ENCODE measurements at regions not wholly inside any gene's neighbourhood (a gene's known extent, or its start where the extent isn't known, plus 50 kb on each side); places are given as distances from the start of the nearest gene placed in this dataset.
"Not testable (repeated sequence)": the region's sequence is repeated elsewhere in the genome, so short reads cannot be mapped to it uniquely, and the experiment has no call there.

DNA sequence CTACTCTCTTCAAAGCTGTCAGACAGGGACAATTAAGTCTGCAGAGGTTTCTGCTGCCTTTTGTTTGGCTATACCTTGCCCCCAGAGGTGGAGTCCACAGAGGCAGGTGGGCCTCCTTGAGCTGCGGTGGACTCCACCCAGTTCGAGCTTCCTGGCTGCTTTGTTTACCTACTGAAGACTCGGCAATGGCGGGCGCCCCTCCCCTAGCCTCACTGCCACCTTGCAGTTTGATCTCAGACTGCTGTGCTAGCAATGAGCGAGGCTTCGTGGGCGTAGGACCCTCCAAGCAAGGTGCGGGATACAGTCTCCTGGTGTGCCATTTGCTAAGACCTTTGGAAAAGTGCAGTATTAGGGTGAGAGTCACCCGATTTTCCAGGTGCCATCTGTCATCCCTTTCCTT, 124.9 kb downstream of the CRYBB2 start:
- WGBS (ENCODE audit: extremely low coverage, insufficient coverage, low lambda C conversion rate) = no CpG with 5 or more reads among the region's 10 CpGs
- H3K4me2 ChIP-seq (ENCODE audit: low read length); H2AK5ac ChIP-seq (ENCODE audit: low read length); DNase-seq; H2BK15ac ChIP-seq (replicated peaks; ENCODE audit: low read depth); H2BK120ac ChIP-seq (ENCODE audit: low read depth, low read length); H3K36me3 ChIP-seq (ENCODE audit: control insufficient read depth, insufficient read depth, low read length); H3K18ac ChIP-seq (ENCODE audit: low read length); H3K79me1 ChIP-seq (ENCODE audit: low read length); H4K8ac ChIP-seq (ENCODE audit: low read depth, low read length); H4K5ac ChIP-seq (ENCODE audit: low read length); H3K9ac ChIP-seq (ENCODE audit: low read length); H2BK5ac ChIP-seq (ENCODE audit: low read length); H3K23ac ChIP-seq (ENCODE audit: low read length); H3K27ac ChIP-seq (ENCODE audit: low read depth, low read length); H3K56ac ChIP-seq (ENCODE audit: low read length); H3K79me2 ChIP-seq (ENCODE audit: control insufficient read depth, insufficient read depth, low read length); H3K4me1 ChIP-seq (ENCODE audit: control insufficient read depth, low read depth, low read length); H3K4ac ChIP-seq (ENCODE audit: low read depth, low read length); H3K27me3 ChIP-seq (ENCODE audit: insufficient read depth, low read length, poor library complexity); H3K4me3 ChIP-seq (ENCODE audit: low read length): not testable (repeated sequence)

DNA sequence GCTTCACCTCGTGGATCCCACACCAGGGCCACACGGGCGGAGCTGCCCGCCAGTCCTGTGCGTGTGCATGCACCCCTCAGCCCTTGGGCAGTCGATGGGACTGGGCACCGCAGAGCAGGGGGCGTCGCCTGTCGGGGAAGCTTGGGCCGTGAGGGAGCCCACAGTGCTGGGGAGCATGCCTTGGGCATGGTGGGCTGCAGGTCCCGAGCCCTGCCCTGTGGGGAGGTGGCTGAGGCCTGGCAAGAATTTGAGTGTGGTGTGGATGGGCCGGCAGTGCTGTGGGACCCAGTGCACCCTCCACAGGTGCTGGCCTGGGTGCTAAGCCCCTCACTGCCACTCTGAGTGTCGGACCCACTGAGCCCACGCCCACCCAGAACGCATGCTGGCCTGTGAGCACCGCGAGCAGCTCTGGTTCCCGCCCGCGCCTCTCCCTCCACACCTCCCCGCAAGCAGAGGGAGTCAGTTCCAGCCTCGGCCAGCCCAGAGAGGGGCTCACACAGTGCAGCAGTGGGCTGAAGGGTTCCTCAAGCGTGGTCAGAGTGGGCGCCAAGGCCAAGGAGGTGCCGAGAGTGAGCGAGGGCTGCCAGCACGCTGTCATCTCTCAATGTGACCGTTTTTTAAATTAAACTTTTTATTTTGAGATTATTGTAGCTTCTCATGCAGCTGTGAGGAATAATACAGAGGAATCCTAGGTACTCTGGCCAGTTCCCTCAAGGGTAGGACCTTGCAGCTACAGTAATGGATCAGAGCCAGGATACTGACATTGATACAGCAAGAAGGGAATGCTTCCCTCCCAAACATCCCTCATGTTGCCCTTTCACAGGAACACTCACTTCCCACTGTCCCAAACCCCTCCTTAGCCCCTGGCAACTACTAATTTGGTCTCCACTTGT, 127.7 kb downstream of the CRYBB2 start:
- WGBS (ENCODE audit: extremely low coverage, insufficient coverage, low lambda C conversion rate) = no CpG with 5 or more reads among the region's 29 CpGs
- H3K79me1 ChIP-seq (ENCODE audit: low read length) = no peaks in the 10 kb centered on the region
- H3K4me3 ChIP-seq (ENCODE audit: low read length) = no peak overlapping the region
- no peak overlapping the region for H3K4me2 ChIP-seq (ENCODE audit: low read length)
- no peak overlapping the region for H2BK15ac ChIP-seq (replicated peaks; ENCODE audit: low read depth)
- no peak overlapping the region for H3K9ac ChIP-seq (ENCODE audit: low read length)
- no peak overlapping the region for H4K8ac ChIP-seq (ENCODE audit: low read depth, low read length)
- H3K27ac ChIP-seq (ENCODE audit: low read depth, low read length) = no peak overlapping the region
- no peak overlapping the region for H3K23ac ChIP-seq (ENCODE audit: low read length)
- H2BK120ac ChIP-seq (ENCODE audit: low read depth, low read length) = no peak overlapping the region
- no peaks in the 10 kb centered on the region for H3K4me1 ChIP-seq (ENCODE audit: control insufficient read depth, low read depth, low read length)
- H2BK5ac ChIP-seq (ENCODE audit: low read length) = no peak overlapping the region
- DNase-seq = no peak
- no peak overlapping the region for H3K18ac ChIP-seq (ENCODE audit: low read length)
- H3K4ac ChIP-seq (ENCODE audit: low read depth, low read length) = no peak overlapping the region
- no peak overlapping the region for H3K56ac ChIP-seq (ENCODE audit: low read length)
- H3K79me2 ChIP-seq (ENCODE audit: control insufficient read depth, insufficient read depth, low read length) = no peaks in the 10 kb centered on the region
- H2AK5ac ChIP-seq (ENCODE audit: low read length) = no peak overlapping the region
- H4K5ac ChIP-seq (ENCODE audit: low read length) = no peak overlapping the region
- H3K36me3 ChIP-seq (ENCODE audit: control insufficient read depth, insufficient read depth, low read length) = peaks cover 2% of the 10 kb centered on the region
- no peaks in the 10 kb centered on the region for H3K27me3 ChIP-seq (ENCODE audit: insufficient read depth, low read length, poor library complexity)

DNA sequence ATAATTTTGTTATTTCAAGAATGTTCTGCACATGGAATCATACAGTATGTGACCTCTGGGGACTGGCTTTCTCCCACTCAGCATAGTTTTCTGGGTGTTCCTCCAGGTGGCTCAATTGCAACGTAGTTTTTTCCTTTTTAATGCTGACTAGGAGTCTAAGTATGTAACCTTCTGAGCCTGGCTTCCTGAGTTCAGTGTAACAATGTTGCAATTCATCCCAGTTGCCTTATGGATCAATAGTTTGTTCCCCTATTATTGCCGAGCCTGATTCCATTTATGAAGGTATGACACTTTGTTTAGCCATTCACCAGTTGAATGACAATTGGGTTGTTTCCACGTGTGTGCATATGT, 128.3 kb downstream of the CRYBB2 start:
- H3K9ac ChIP-seq (ENCODE audit: low read length) = no peak overlapping the region
- H3K18ac ChIP-seq (ENCODE audit: low read length) = no peak overlapping the region
- no peak for DNase-seq
- H3K23ac ChIP-seq (ENCODE audit: low read length) = no peak overlapping the region
- H3K27ac ChIP-seq (ENCODE audit: low read depth, low read length) = no peak overlapping the region
- H3K4me2 ChIP-seq (ENCODE audit: low read length) = no peak overlapping the region
- no peaks in the 10 kb centered on the region for H3K79me2 ChIP-seq (ENCODE audit: control insufficient read depth, insufficient read depth, low read length)
- H3K56ac ChIP-seq (ENCODE audit: low read length) = no peak overlapping the region
- H4K5ac ChIP-seq (ENCODE audit: low read length) = no peak overlapping the region
- no peak overlapping the region for H2BK5ac ChIP-seq (ENCODE audit: low read length)
- peaks cover 2% of the 10 kb centered on the region for H3K36me3 ChIP-seq (ENCODE audit: control insufficient read depth, insufficient read depth, low read length)
- H3K4me1 ChIP-seq (ENCODE audit: control insufficient read depth, low read depth, low read length) = no peaks in the 10 kb centered on the region
- H3K79me1 ChIP-seq (ENCODE audit: low read length) = no peaks in the 10 kb centered on the region
- WGBS (ENCODE audit: extremely low coverage, insufficient coverage, low lambda C conversion rate) = no CpG with 5 or more reads among the region's 3 CpGs
- H2BK120ac ChIP-seq (ENCODE audit: low read depth, low read length) = no peak overlapping the region
- H4K8ac ChIP-seq (ENCODE audit: low read depth, low read length) = no peak overlapping the region
- no peak overlapping the region for H3K4ac ChIP-seq (ENCODE audit: low read depth, low read length)
- no peaks in the 10 kb centered on the region for H3K27me3 ChIP-seq (ENCODE audit: insufficient read depth, low read length, poor library complexity)
- no peak overlapping the region for H2BK15ac ChIP-seq (replicated peaks; ENCODE audit: low read depth)
- no peak overlapping the region for H2AK5ac ChIP-seq (ENCODE audit: low read length)
- H3K4me3 ChIP-seq (ENCODE audit: low read length) = no peak overlapping the region

DNA sequence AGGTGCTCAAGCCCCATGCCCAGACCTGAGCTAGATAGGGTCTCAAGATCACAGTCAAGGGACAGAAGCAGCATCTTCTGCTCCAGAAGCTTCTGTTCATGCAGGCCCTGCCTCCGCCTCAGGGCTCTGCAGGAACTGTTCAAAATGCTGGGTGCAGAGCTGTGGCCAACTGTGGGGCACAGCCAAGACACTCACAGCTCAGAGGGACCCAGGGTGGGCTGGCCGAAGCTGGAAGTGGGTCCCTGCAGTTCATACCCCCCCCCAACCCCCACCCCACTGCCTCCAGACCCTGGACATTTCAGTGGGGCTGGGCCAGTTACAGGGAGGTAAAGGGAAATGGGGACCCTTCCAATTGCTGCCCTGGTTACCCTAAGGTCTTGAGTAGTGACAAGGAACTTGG, 129.0 kb downstream of the CRYBB2 start:
- no peaks in the 10 kb centered on the region for H3K4me1 ChIP-seq (ENCODE audit: control insufficient read depth, low read depth, low read length)
- no peak overlapping the region for H2BK5ac ChIP-seq (ENCODE audit: low read length)
- no peak overlapping the region for H2BK120ac ChIP-seq (ENCODE audit: low read depth, low read length)
- no peak overlapping the region for H3K23ac ChIP-seq (ENCODE audit: low read length)
- no peak for DNase-seq
- peaks cover 2% of the 10 kb centered on the region for H3K36me3 ChIP-seq (ENCODE audit: control insufficient read depth, insufficient read depth, low read length)
- H4K5ac ChIP-seq (ENCODE audit: low read length) = no peak overlapping the region
- no peak overlapping the region for H2BK15ac ChIP-seq (replicated peaks; ENCODE audit: low read depth)
- H3K4ac ChIP-seq (ENCODE audit: low read depth, low read length) = no peak overlapping the region
- no peak overlapping the region for H3K18ac ChIP-seq (ENCODE audit: low read length)
- H3K27ac ChIP-seq (ENCODE audit: low read depth, low read length) = no peak overlapping the region
- no peak overlapping the region for H2AK5ac ChIP-seq (ENCODE audit: low read length)
- H3K9ac ChIP-seq (ENCODE audit: low read length) = no peak overlapping the region
- H3K79me2 ChIP-seq (ENCODE audit: control insufficient read depth, insufficient read depth, low read length) = no peaks in the 10 kb centered on the region
- no peaks in the 10 kb centered on the region for H3K27me3 ChIP-seq (ENCODE audit: insufficient read depth, low read length, poor library complexity)
- no peak overlapping the region for H3K4me2 ChIP-seq (ENCODE audit: low read length)
- no peaks in the 10 kb centered on the region for H3K79me1 ChIP-seq (ENCODE audit: low read length)
- H4K8ac ChIP-seq (ENCODE audit: low read depth, low read length) = no peak overlapping the region
- no CpG with 5 or more reads among the region's 2 CpGs for WGBS (ENCODE audit: extremely low coverage, insufficient coverage, low lambda C conversion rate)
- H3K56ac ChIP-seq (ENCODE audit: low read length) = no peak overlapping the region
- no peak overlapping the region for H3K4me3 ChIP-seq (ENCODE audit: low read length)

DNA sequence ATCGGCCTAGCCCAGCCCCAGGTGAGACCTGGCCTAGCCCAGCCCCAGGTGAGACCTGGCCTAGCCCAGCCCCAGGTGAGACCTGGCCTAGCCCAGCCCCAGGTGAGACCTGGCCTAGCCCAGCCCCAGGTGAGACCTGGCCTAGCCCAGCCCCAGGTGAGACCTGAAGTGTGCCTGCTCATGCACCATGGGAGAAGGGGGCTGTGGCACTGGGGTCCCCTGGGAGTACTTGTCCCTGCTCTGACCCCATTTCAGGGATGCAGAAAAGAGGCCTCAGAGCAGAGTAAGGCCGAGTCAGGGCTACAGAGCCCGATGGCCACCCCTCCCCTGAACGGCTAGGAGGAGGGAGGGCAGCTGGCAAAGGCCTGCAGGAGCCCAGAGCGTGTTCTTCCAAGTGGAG, 129.6 kb downstream of the CRYBB2 start:
- H3K4ac ChIP-seq (ENCODE audit: low read depth, low read length); H3K79me2 ChIP-seq (ENCODE audit: control insufficient read depth, insufficient read depth, low read length); H2BK5ac ChIP-seq (ENCODE audit: low read length); DNase-seq; H2AK5ac ChIP-seq (ENCODE audit: low read length); H3K4me1 ChIP-seq (ENCODE audit: control insufficient read depth, low read depth, low read length); H2BK15ac ChIP-seq (replicated peaks; ENCODE audit: low read depth); H2BK120ac ChIP-seq (ENCODE audit: low read depth, low read length); H3K27ac ChIP-seq (ENCODE audit: low read depth, low read length); H3K9ac ChIP-seq (ENCODE audit: low read length); H3K56ac ChIP-seq (ENCODE audit: low read length); H3K18ac ChIP-seq (ENCODE audit: low read length); H3K27me3 ChIP-seq (ENCODE audit: insufficient read depth, low read length, poor library complexity); H3K4me3 ChIP-seq (ENCODE audit: low read length); H4K5ac ChIP-seq (ENCODE audit: low read length); H4K8ac ChIP-seq (ENCODE audit: low read depth, low read length); H3K36me3 ChIP-seq (ENCODE audit: control insufficient read depth, insufficient read depth, low read length); H3K79me1 ChIP-seq (ENCODE audit: low read length); H3K23ac ChIP-seq (ENCODE audit: low read length); H3K4me2 ChIP-seq (ENCODE audit: low read length): not testable (repeated sequence)
- no CpG with 5 or more reads among the region's 5 CpGs for WGBS (ENCODE audit: extremely low coverage, insufficient coverage, low lambda C conversion rate)

DNA sequence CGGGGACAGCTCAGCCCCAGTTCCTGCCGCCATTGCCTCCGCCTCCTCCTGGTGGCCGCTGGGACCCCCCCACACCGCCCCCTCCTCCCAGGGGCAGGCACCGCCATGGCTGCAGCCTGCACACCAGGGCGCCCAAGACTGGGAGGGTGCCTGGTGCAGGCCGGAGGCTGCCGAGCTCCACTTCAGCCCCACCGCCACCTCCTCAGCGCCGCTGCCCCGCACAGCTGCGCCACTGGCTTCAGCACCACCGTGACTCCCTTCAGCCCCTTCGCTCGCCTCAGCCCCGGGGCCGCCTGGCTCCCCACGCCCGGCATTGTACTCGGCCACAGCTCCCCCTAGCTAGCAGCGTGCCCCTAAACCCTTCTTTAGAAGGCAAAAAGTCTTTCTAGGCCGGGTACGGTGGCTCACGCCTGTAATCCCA, 131.1 kb downstream of the CRYBB2 start:
- Histone ChIP-seq H3K27ac (ENCODE audit: low read depth, low read length) (no peak overlapping the region), H3K4me2 (ENCODE audit: low read length) (no peak overlapping the region), H2BK120ac (ENCODE audit: low read depth, low read length) (no peak overlapping the region), H3K18ac (ENCODE audit: low read length) (no peak overlapping the region), H2BK5ac (ENCODE audit: low read length) (no peak overlapping the region), H2BK15ac (replicated peaks; ENCODE audit: low read depth) (no peak overlapping the region), H4K5ac (ENCODE audit: low read length) (no peak overlapping the region), H3K79me1 (ENCODE audit: low read length) (no peaks in the 10 kb centered on the region), H3K4me3 (ENCODE audit: low read length) (no peak overlapping the region), H3K56ac (ENCODE audit: low read length) (no peak overlapping the region), H4K8ac (ENCODE audit: low read depth, low read length) (no peak overlapping the region), H3K36me3 (ENCODE audit: control insufficient read depth, insufficient read depth, low read length) (peaks cover 4% of the 10 kb centered on the region), H2AK5ac (ENCODE audit: low read length) (no peak overlapping the region), H3K79me2 (ENCODE audit: control insufficient read depth, insufficient read depth, low read length) (no peaks in the 10 kb centered on the region), H3K23ac (ENCODE audit: low read length) (no peak overlapping the region), H3K27me3 (ENCODE audit: insufficient read depth, low read length, poor library complexity) (no peaks in the 10 kb centered on the region), H3K4me1 (ENCODE audit: control insufficient read depth, low read depth, low read length) (no peaks in the 10 kb centered on the region), H3K9ac (ENCODE audit: low read length) (no peak overlapping the region), H3K4ac (ENCODE audit: low read depth, low read length) (no peak overlapping the region)
- no CpG with 5 or more reads among the region's 26 CpGs for WGBS (ENCODE audit: extremely low coverage, insufficient coverage, low lambda C conversion rate)
- DNase-seq = no peak
